Central memory CD8-positive, alpha-beta T cell (primary cell): ENCODE measurements at regions not wholly inside any gene's neighbourhood (a gene's known extent, or its start where the extent isn't known, plus 50 kb on each side); places are given as distances from the start of the nearest gene placed in this dataset.

Experiments used
- ATAC-seq: fragments of 150-1000 bp; cut with Tn5 transposase; replicated peaks from 2 replicates; pipeline ENCODE4 v1.10.0; 2022; ENCODE audit warnings: mild to moderate bottlenecking, moderate FRiP score, moderate number of reproducible peaks; ENCODE audit not compliant: poor library complexity, severe bottlenecking; ENCODE audit errors: extremely low read depth
- DNase-seq, 2 donors: peaks; one replicate each; pipeline ENCODE4 v3.0.0; 2021; ENCODE audit warnings: low spot score in 2 of 2
- H3K27ac Mint-ChIP-seq: one replicate; pipeline ENCODE4 v1.8.0; 2022; ENCODE audit warnings: low read depth, mild to moderate bottlenecking, moderate library complexity, mixed read lengths
- H3K27me3 Mint-ChIP-seq: one replicate; pipeline ENCODE4 v1.8.0; 2022; ENCODE audit warnings: mixed read lengths
- H3K36me3 Mint-ChIP-seq: one replicate; pipeline ENCODE4 v1.8.0; 2022; ENCODE audit warnings: mild to moderate bottlenecking, moderate library complexity, mixed read lengths; ENCODE audit not compliant: insufficient read depth
- H3K4me1 Mint-ChIP-seq: one replicate; pipeline ENCODE4 v1.8.0; 2022; ENCODE audit warnings: mixed read lengths
- H3K4me3 Mint-ChIP-seq: one replicate; pipeline ENCODE4 v1.8.0; 2022; ENCODE audit warnings: mild to moderate bottlenecking, moderate library complexity, mixed read lengths
- H3K9me3 Mint-ChIP-seq: one replicate; pipeline ENCODE4 v1.8.0; 2022; ENCODE audit warnings: mixed read lengths

- no peak for ATAC-seq
- H3K36me3 Mint-ChIP-seq: no peaks in the 10 kb centered on the region
- H3K4me3 Mint-ChIP-seq: no peak overlapping the region
- no peak overlapping the region for H3K27ac Mint-ChIP-seq
- peaks cover 16% of the 10 kb centered on the region for H3K9me3 Mint-ChIP-seq
- H3K4me1 Mint-ChIP-seq: no peaks in the 10 kb centered on the region
- H3K27me3 Mint-ChIP-seq: no peaks in the 10 kb centered on the region
- no peak for DNase-seq
These were observed 317.5 kb upstream of the POU3F2 start for GRCh38 chr6:98516866-98517265.

GRCh38 chr6:98525860-98526259 lies 308.5 kb upstream of the POU3F2 start:
- Mint-ChIP-seq H3K4me1 (no peaks in the 10 kb centered on the region), H3K4me3 (no peak overlapping the region), H3K9me3 (no peaks in the 10 kb centered on the region), H3K36me3 (no peaks in the 10 kb centered on the region), H3K27me3 (no peaks in the 10 kb centered on the region), H3K27ac (no peak overlapping the region)
- ATAC-seq (no peak), DNase-seq (no peak)

GRCh38 chr6:98526465-98526864 lies 307.9 kb upstream of the POU3F2 start:
- no peaks in the 10 kb centered on the region for H3K27me3 Mint-ChIP-seq
- H3K36me3 Mint-ChIP-seq: no peaks in the 10 kb centered on the region
- H3K27ac Mint-ChIP-seq: no peak overlapping the region
- H3K9me3 Mint-ChIP-seq: no peaks in the 10 kb centered on the region
- DNase-seq (no peak), ATAC-seq (no peak)
- H3K4me1 Mint-ChIP-seq: no peaks in the 10 kb centered on the region
- no peak overlapping the region for H3K4me3 Mint-ChIP-seq

- no peaks in the 10 kb centered on the region for H3K36me3 Mint-ChIP-seq
- DNase-seq (no peak), ATAC-seq (no peak)
- no peak overlapping the region for H3K4me3 Mint-ChIP-seq
- peaks cover under 1% of the 10 kb centered on the region for H3K9me3 Mint-ChIP-seq
- no peaks in the 10 kb centered on the region for H3K4me1 Mint-ChIP-seq
- H3K27ac Mint-ChIP-seq: no peak overlapping the region
- H3K27me3 Mint-ChIP-seq: no peaks in the 10 kb centered on the region
These were observed 305.0 kb upstream of the POU3F2 start for GRCh38 chr6:98529364-98529763.

- H3K4me1 Mint-ChIP-seq: no peaks in the 10 kb centered on the region
- H3K9me3 Mint-ChIP-seq: peaks cover 13% of the 10 kb centered on the region
- no peaks in the 10 kb centered on the region for H3K27me3 Mint-ChIP-seq
- H3K27ac Mint-ChIP-seq: no peak overlapping the region
- no peak for DNase-seq
- no peak for ATAC-seq
- no peak overlapping the region for H3K4me3 Mint-ChIP-seq
- H3K36me3 Mint-ChIP-seq: no peaks in the 10 kb centered on the region
These were observed 303.6 kb upstream of the POU3F2 start for GRCh38 chr6:98530732-98531131.

- Mint-ChIP-seq H3K4me1 (no peaks in the 10 kb centered on the region), H3K36me3 (no peaks in the 10 kb centered on the region), H3K27ac (no peak overlapping the region), H3K27me3 (no peaks in the 10 kb centered on the region), H3K9me3 (peaks cover 13% of the 10 kb centered on the region), H3K4me3 (no peak overlapping the region)
- DNase-seq (no peak), ATAC-seq (no peak)
These were observed 302.4 kb upstream of the POU3F2 start for GRCh38 chr6:98532004-98532403.

- DNase-seq (no peak), ATAC-seq (no peak)
- peaks cover 18% of the 10 kb centered on the region for H3K9me3 Mint-ChIP-seq
- no peaks in the 10 kb centered on the region for H3K36me3 Mint-ChIP-seq
- H3K4me3 Mint-ChIP-seq: no peak overlapping the region
- H3K4me1 Mint-ChIP-seq: no peaks in the 10 kb centered on the region
- no peaks in the 10 kb centered on the region for H3K27me3 Mint-ChIP-seq
- no peak overlapping the region for H3K27ac Mint-ChIP-seq
These were observed 294.6 kb upstream of the POU3F2 start for GRCh38 chr6:98539741-98540140.

- no peaks in the 10 kb centered on the region for H3K36me3 Mint-ChIP-seq
- peaks cover 5% of the 10 kb centered on the region for H3K9me3 Mint-ChIP-seq
- H3K4me3 Mint-ChIP-seq: no peak overlapping the region
- no peak overlapping the region for H3K27ac Mint-ChIP-seq
- H3K27me3 Mint-ChIP-seq: no peaks in the 10 kb centered on the region
- DNase-seq (no peak), ATAC-seq (no peak)
- no peaks in the 10 kb centered on the region for H3K4me1 Mint-ChIP-seq
These were observed 288.0 kb upstream of the POU3F2 start for GRCh38 chr6:98546376-98546775.

- H3K9me3 Mint-ChIP-seq: peaks cover 5% of the 10 kb centered on the region
- no peaks in the 10 kb centered on the region for H3K27me3 Mint-ChIP-seq
- H3K36me3 Mint-ChIP-seq: no peaks in the 10 kb centered on the region
- DNase-seq: no peak
- H3K4me3 Mint-ChIP-seq: no peak overlapping the region
- ATAC-seq: no peak
- no peak overlapping the region for H3K27ac Mint-ChIP-seq
- H3K4me1 Mint-ChIP-seq: no peaks in the 10 kb centered on the region
These were observed 287.2 kb upstream of the POU3F2 start for GRCh38 chr6:98547151-98547550.

- Mint-ChIP-seq H3K36me3 (no peaks in the 10 kb centered on the region), H3K4me1 (no peaks in the 10 kb centered on the region), H3K9me3 (peaks cover 5% of the 10 kb centered on the region), H3K4me3 (no peak overlapping the region), H3K27me3 (no peaks in the 10 kb centered on the region), H3K27ac (no peak overlapping the region)
- ATAC-seq: no peak
- no peak for DNase-seq
These were observed 286.7 kb upstream of the POU3F2 start for GRCh38 chr6:98547634-98548033.

- Mint-ChIP-seq H3K4me3 (no peak overlapping the region), H3K36me3 (no peaks in the 10 kb centered on the region), H3K9me3 (peaks cover 5% of the 10 kb centered on the region), H3K27ac (no peak overlapping the region), H3K4me1 (no peaks in the 10 kb centered on the region), H3K27me3 (no peaks in the 10 kb centered on the region)
- ATAC-seq (no peak), DNase-seq (no peak)
These were observed 286.1 kb upstream of the POU3F2 start for GRCh38 chr6:98548301-98548700.

- H3K27ac Mint-ChIP-seq: no peak overlapping the region
- ATAC-seq: no peak
These were observed 274.0 kb upstream of the POU3F2 start for GRCh38 chr6:98560418-98560817.

GRCh38 chr6:98560841-98561240 lies 273.5 kb upstream of the POU3F2 start:
- no peaks in the 10 kb centered on the region for H3K36me3 Mint-ChIP-seq
- no peaks in the 10 kb centered on the region for H3K4me1 Mint-ChIP-seq
- H3K9me3 Mint-ChIP-seq: peaks cover 5% of the 10 kb centered on the region
- H3K27me3 Mint-ChIP-seq: no peaks in the 10 kb centered on the region
- ATAC-seq: no peak
- DNase-seq: no peak
- H3K27ac Mint-ChIP-seq: no peak overlapping the region
- no peak overlapping the region for H3K4me3 Mint-ChIP-seq

More at GRCh38 chr6:98560418-98560817, 274.0 kb upstream of the POU3F2 start:
- Mint-ChIP-seq H3K36me3 (no peaks in the 10 kb centered on the region), H3K9me3 (peaks cover 5% of the 10 kb centered on the region), H3K4me3 (no peak overlapping the region), H3K4me1 (no peaks in the 10 kb centered on the region), H3K27me3 (no peaks in the 10 kb centered on the region)
- DNase-seq: no peak

- no peaks in the 10 kb centered on the region for H3K4me1 Mint-ChIP-seq
- H3K27me3 Mint-ChIP-seq: no peaks in the 10 kb centered on the region
- no peaks in the 10 kb centered on the region for H3K36me3 Mint-ChIP-seq
- ATAC-seq (no peak), DNase-seq (no peak)
- no peak overlapping the region for H3K4me3 Mint-ChIP-seq
- no peak overlapping the region for H3K27ac Mint-ChIP-seq
- H3K9me3 Mint-ChIP-seq: peaks cover 5% of the 10 kb centered on the region
These were observed 268.2 kb upstream of the POU3F2 start for GRCh38 chr6:98566126-98566525.
